Activated CD4-positive, CD25-positive, alpha-beta regulatory T cell (primary cell): ENCODE measurements at regions not wholly inside any gene's neighbourhood (a gene's known extent, or its start where the extent isn't known, plus 50 kb on each side); places are given as distances from the start of the nearest gene placed in this dataset.
"Not testable (repeated sequence)": the region's sequence is repeated elsewhere in the genome, so short reads cannot be mapped to it uniquely, and the experiment has no call there.

ENCODE experiments used
- DNase-seq, 4 experiments: peaks; one replicate each; lab custom pipeline; 2025; lab: John Stamatoyannopoulos, UW

DNA sequence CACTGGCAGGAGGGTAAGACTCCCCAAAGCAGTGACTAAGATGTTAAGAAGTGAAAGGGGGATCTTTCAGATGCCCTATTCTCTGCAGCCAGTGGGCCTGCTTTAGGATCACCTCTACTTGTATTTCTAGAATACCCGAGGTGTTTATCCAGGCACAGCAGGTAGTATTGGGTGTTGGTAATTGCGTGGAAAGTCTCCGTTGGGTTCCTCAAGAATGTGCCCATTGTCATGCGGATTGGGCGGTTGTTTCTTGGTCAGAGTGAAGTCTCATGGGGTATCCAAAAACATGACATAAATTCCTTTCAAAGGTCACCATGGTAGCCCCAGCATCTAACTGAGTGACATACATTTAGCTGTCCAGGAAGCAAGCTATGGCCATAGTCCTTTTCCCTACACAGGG is 308.8 kb downstream of the RPIA start:
- DNase-seq, result no peak

DNA sequence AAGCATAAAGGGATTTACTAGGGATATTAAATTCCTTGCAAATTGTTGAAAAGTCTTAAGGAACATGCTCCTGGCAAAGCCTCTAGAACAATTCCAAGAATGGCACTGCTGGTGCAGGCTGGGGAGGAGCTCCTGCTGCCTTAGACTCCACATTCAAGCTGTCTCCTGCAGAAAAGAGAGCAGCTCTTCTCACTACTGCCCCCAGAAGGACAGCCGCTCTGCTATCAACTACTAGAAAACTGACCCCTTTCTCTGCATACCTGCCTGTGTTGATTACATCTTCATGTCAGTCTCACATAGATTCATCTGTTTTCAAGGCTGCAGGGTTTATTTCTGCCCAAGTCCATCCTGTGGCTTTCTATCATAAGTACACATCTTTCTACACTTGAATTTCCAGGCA is 312.8 kb downstream of the RPIA start:
- DNase-seq, result not testable (repeated sequence)

- not testable (repeated sequence) for DNase-seq
Observed at GRCh38 chr2:89020566-89020965, 329.1 kb downstream of the RPIA start.

DNA sequence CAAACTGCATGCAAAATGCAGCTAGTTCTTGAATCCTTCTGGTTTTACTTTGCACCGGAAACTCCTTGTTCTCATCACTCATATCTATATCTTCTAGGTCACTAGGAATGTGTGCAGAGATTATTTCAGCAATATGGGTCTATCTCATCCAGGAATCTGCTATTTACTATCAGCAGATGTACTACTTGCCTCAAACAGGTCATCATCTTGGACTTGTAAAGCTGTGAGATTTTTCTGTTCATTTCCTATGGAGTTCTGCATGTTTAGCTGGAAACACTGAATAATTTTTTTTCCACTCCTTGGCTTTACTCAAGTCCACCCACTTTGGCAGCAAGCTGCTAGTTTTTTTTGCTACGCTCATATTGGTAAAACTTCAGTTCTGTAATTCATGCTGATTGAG is 334.8 kb downstream of the RPIA start:
- DNase-seq, result not testable (repeated sequence)

- DNase-seq, result not testable (repeated sequence)
Observed at GRCh38 chr2:89027115-89027514, 335.6 kb downstream of the RPIA start.

DNA sequence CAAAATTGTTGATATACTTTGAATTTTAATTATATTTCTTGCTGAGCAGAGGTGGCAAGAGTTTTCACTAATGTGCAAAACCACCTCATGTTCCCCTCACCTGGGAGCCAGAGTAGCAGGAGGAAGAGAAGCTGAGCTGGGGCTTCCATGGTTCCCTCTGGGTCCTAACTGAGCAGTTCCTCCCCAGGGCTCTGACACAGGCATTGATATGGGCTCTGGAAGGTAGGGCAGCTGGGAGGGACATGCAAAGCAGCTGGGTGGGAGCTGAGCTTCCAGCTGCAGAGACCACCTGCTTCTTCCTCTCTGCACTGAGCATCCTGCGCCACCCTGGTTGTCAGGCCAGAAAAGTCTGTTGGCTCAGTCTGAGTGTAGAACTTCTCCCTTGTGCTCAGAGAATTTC is 336.1 kb downstream of the RPIA start:
- DNase-seq, result not testable (repeated sequence)

DNA sequence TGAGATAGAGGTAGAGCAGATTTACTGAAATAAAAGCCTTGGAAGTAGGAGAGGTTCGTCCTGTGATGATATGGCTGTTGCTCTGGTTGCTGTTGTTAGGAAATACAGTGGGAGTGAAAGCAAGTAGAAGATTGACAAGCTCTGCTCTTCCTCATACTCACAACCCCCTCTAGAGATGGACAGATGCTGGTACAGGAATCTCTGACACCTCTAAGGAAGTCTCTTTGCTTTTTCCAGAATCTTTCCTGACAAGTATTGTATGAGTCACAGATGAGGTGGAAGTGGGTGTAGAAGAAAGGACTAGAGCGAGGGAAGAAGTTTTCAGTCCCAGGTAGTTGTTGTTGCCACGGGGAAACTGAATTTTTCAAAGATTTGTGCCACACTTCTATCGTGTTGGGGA is 337.8 kb downstream of the RPIA start:
- not testable (repeated sequence) for DNase-seq

- DNase-seq, result not testable (repeated sequence)
Observed at GRCh38 chr2:89048138-89049066, 356.9 kb downstream of the RPIA start.

DNA sequence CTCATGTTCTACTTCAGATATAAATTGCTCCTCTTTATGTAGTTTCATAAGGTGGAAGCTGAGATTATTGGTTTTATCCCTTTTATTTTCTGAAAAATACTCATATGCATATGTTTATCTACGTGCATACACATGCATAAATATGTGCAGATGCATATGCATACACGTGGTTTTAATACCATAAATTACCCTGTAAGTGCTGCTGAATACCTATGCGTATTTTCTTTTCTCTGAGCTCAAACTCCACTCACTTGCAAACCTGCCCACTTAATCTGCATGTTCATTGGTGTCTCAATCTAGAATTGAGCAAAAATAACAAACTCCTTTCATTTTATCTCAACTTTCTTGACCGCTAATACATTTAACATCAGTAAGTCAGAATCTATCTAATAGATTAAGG is 367.1 kb downstream of the RPIA start:
- DNase-seq, result not testable (repeated sequence)

DNA sequence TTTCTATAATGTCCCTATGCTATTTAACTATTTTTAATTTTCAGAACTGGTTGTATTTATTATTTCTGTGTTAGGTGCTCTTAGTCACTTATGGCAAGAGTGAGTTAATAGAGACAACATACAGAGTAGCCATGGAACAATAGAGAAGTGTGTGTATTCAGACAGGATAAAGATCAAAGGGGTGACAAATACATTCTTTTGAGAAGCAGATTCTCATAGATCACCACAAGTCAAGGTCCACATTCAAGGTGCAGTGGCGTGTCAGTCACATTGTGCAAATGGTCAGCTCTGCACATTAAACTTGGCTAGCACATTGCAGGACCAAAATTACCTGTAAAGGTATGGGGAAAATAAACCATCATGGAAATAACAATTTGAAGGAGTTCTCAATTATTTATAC is 369.7 kb downstream of the RPIA start:
- not testable (repeated sequence) for DNase-seq

GRCh38 chr2:89076771-89077170 is 385.3 kb downstream of the RPIA start:
- not testable (repeated sequence) for DNase-seq

DNA sequence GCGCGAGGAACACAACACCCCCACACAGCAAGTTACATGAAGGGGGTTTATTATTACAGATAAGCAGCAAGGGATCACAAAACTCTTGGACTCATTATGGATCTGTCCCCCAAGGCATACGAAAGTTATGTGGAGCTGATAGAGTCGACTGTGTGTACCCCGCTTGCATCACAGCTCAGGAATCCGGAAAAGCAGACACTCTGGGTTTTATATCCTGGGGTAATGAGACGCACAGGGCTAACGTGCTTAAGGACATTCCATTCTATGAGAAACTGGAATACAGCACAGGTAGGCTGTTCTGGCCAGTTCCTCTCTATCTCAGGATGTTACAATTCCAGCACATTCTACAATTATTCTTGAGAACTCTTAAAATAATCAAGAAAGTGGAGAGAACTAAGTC is 401.4 kb downstream of the RPIA start:
- DNase-seq, result not testable (repeated sequence)

GRCh38 chr2:89095060-89095459 is 403.6 kb downstream of the RPIA start:
- not testable (repeated sequence) for DNase-seq

DNA sequence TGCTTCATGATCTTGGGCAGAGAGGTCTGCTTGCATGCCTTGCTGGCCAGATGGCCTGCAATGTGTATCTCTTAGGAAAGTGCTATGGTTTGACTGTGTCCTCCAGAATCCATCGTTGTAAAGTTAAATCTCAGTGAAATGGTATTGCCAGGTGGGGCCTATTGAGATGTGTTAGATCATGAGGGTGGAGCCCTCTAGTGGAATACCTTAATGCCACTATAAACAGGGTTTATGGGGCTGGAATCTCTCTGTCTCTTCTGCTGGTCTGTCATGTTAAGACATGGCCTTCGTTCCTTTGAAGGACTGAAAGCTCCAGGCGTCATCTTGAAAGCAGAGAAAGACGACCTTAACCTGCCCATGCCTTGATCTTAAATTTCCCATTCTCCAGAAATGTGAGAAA is 411.1 kb downstream of the RPIA start:
- not testable (repeated sequence) for DNase-seq

- DNase-seq, result not testable (repeated sequence)
Observed at GRCh38 chr2:89106369-89107019, 415.0 kb downstream of the RPIA start.

GRCh38 chr2:89112434-89112833 is 421.0 kb downstream of the RPIA start:
- not testable (repeated sequence) for DNase-seq

DNA sequence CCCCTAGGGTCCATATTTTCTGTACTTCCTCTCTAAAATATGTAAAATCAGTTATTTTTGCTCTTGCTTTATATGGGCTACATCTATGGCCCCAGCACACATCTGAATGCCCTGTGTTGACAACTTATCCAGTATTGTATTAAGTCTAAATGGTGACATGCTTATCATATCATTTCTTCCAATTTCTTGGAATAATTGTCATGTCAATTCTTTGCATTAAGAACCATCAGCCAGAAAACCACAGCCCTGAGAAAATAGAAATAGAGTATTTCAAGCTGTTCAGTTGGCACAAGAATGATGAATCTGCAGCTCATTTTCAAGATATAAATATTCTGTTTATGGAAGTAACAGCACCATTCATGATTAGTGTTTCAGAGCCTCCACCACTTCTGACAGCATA is 421.8 kb downstream of the RPIA start:
- DNase-seq, result not testable (repeated sequence)

DNA sequence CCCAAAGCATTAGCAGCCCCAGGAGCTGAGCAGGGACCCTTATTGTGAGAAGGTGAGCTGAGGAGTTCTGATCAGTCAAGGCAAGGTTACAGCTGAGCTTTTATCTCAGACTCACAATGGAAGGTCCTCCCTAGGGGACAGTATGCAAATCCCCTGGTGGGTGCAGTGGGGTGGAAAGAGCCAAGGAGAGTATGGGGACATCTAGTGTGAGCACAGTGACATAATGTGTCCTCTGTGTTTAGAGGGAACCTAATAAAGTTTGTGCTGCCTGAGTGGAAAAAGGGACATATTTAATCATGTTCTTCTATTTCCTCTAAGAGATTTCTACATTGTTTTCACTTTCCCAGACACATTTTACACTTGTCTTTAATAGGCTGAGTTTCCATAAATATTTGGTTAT is 438.0 kb downstream of the RPIA start:
- DNase-seq, result not testable (repeated sequence)

DNA sequence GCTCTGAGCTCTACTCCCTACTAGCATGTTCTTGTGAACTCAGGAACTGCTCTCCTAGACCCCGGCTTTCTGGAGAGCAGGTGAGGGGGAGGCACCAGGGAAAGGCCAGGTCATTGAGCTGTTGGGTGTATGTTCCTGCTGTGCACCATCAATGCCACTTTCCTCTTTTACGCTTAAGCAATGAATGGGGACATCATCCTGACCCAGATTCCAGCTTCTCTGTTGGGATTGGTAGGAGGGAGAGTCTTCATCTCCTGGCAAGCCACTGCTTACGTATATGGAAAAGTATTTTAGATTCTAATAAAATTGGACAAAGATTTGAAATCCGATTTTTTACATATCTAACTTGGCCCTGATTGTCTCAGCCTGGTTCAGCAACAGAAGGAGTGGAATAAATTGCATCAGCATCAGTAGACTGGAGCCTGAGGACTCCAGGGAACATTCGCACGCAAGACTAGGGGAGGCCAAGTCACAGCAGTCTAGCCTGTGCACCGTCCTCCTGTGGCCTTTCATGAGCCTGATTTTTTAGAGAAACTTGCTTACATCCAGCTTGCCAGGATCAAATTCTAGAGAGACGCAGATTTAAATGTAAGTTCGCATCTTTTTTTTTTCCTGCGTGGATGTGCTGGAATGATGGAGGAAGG is 439.3 kb downstream of the RPIA start:
- not testable (repeated sequence) for DNase-seq

GRCh38 chr2:89142959-89143358 is 451.5 kb downstream of the RPIA start:
- not testable (repeated sequence) for DNase-seq

GRCh38 chr2:89145342-89145741 is 453.9 kb downstream of the RPIA start:
- DNase-seq, result not testable (repeated sequence)

DNA sequence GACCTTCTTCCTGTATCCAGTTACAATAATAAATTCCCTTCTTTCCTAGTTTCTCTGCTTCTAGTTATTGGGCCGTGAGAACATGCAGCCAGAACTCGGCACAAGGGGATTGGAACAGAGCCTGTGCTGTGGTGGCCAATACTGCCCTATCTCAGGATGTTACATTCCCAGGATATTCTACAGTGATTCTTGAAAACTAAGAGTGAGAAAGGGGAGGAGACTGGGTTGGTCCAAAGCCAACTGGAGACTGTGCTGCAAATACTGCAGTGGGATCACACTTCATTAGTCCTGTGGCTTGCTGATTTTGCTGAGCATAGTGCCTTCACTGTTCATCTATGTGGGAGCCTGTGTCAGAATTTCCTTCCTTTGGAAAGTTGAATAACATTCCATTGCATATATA is 456.8 kb downstream of the RPIA start:
- not testable (repeated sequence) for DNase-seq

DNA sequence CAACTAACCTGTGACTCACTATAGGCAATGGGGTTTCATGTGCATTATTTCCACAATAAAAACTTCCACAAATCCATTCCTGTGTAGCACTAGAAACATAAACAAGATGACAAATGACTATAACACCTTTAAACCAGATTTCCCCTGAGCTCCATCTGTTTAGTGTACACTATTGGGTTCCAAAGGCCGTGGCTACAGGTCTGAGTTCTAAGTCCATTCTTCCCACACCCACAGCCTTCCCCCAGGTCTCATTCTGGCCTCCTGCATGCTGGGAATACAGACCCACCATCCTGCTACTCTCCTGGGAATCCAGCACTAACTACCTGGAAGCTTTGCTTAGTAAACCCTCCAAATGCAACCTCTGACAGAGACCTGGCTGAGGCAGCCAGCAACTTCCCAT is 460.2 kb downstream of the RPIA start:
- not testable (repeated sequence) for DNase-seq
